Trophoblast cell (in vitro differentiated cells and primary cell): ENCODE measurements at regions not wholly inside any gene's neighbourhood (a gene's known extent, or its start where the extent isn't known, plus 50 kb on each side); places are given as distances from the start of the nearest gene placed in this dataset.

ENCODE experiments used
- DNase-seq, 2 donors: peaks; one replicate each; pipeline ENCODE4 v3.0.0-alpha.2; 2016
- H2AFZ ChIP-seq: 2 replicates; pipeline ENCODE4 v1.6.1; 2013; ENCODE audit warnings: low read length, moderate library complexity, mild to moderate bottlenecking; ENCODE audit not compliant: insufficient read depth, poor library complexity
- H2AK5ac ChIP-seq: 2 replicates; pipeline ENCODE4 v1.6.1; 2013; ENCODE audit warnings: mild to moderate bottlenecking, low read length
- H2BK120ac ChIP-seq: 2 replicates; pipeline ENCODE4 v1.6.1; 2013; ENCODE audit warnings: low read length, mild to moderate bottlenecking, moderate library complexity; ENCODE audit not compliant: insufficient read depth, poor library complexity
- H2BK12ac ChIP-seq: 2 replicates; pipeline ENCODE4 v1.6.1; 2013; ENCODE audit warnings: mild to moderate bottlenecking, low read length, moderate library complexity
- H2BK5ac ChIP-seq: 2 replicates; pipeline ENCODE4 v1.6.1; 2013; ENCODE audit warnings: low read length, low read depth, moderate library complexity, mild to moderate bottlenecking; ENCODE audit not compliant: poor library complexity
- H3K14ac ChIP-seq: 2 replicates; pipeline ENCODE4 v1.6.1; 2013; ENCODE audit warnings: mild to moderate bottlenecking, low read length
- H3K18ac ChIP-seq: 2 replicates; pipeline ENCODE4 v1.6.1; 2013; ENCODE audit warnings: mild to moderate bottlenecking, low read length
- H3K23ac ChIP-seq: 2 replicates; pipeline ENCODE4 v1.6.1; 2013; ENCODE audit warnings: low read length
- H3K27ac ChIP-seq: 2 replicates; pipeline ENCODE4 v1.5.1; 2013; ENCODE audit warnings: low read depth, mild to moderate bottlenecking, inconsistent platforms, low read length, moderate library complexity
- H3K27me3 ChIP-seq: 2 replicates; pipeline ENCODE4 v1.6.1; 2013; ENCODE audit warnings: inconsistent platforms, mild to moderate bottlenecking, low read length, moderate library complexity; ENCODE audit not compliant: insufficient read depth
- H3K36me3 ChIP-seq, 2 experiments: 1 replicate in 1 of 2; 2 replicates in 1 of 2; pipeline ENCODE4 v1.6.1; 2013; ENCODE audit warnings: low read length in 2 of 2, mild to moderate bottlenecking in 2 of 2, moderate library complexity in 1 of 2; ENCODE audit not compliant: insufficient read depth in 2 of 2, control insufficient read depth in 1 of 2
- H3K4ac ChIP-seq: 2 replicates; pipeline ENCODE4 v1.6.1; 2013; ENCODE audit warnings: low read depth, mild to moderate bottlenecking, low read length, moderate library complexity
- H3K4me1 ChIP-seq, 2 experiments: 1 replicate in 1 of 2; 2 replicates in 1 of 2; pipeline ENCODE4 v1.6.1; 2013; ENCODE audit warnings: low read length in 2 of 2, mild to moderate bottlenecking in 2 of 2, moderate library complexity in 1 of 2; ENCODE audit not compliant: insufficient read depth in 2 of 2, control insufficient read depth in 1 of 2
- H3K4me2 ChIP-seq: 2 replicates; pipeline ENCODE4 v1.6.1; 2013; ENCODE audit warnings: inconsistent platforms, mild to moderate bottlenecking, low read length, moderate library complexity
- H3K4me3 ChIP-seq: 2 replicates; pipeline ENCODE4 v1.5.1; 2013; ENCODE audit warnings: mild to moderate bottlenecking, low read depth, low read length, inconsistent platforms
- H3K79me1 ChIP-seq: one replicate; pipeline ENCODE4 v1.6.1; 2013; ENCODE audit warnings: low read length
- H3K79me2 ChIP-seq: 2 replicates; pipeline ENCODE4 v1.6.1; 2013; ENCODE audit warnings: low read length, mild to moderate bottlenecking; ENCODE audit not compliant: control insufficient read depth, insufficient read depth, poor library complexity
- H3K9ac ChIP-seq: 2 replicates; pipeline ENCODE4 v1.6.1; 2013; ENCODE audit warnings: mild to moderate bottlenecking, low read length
- H3K9me3 ChIP-seq: 2 replicates; pipeline ENCODE4 v1.6.1; 2013; ENCODE audit warnings: low read depth, mild to moderate bottlenecking, control low read depth, inconsistent platforms, low read length; ENCODE audit not compliant: insufficient read depth
- H4K12ac ChIP-seq: 2 replicates; pipeline ENCODE4 v1.6.1; 2013; ENCODE audit warnings: low read depth, mild to moderate bottlenecking, low read length, moderate library complexity
- H4K8ac ChIP-seq: 2 replicates; pipeline ENCODE4 v1.6.1; 2013; ENCODE audit warnings: low read depth, mild to moderate bottlenecking, low read length, moderate library complexity
- H4K91ac ChIP-seq: one replicate; pipeline ENCODE4 v1.6.1; 2013; ENCODE audit warnings: low read depth, mild to moderate bottlenecking, low read length, moderate library complexity
- WGBS: extraction: QIAGEN DNeasy Blood & Tissue Kit; methylation state at CpG from one replicate; pipeline ENCODE4 v1.1.7; 2013; ENCODE audit warnings: missing lambda C conversion rate; ENCODE audit not compliant: insufficient read length, insufficient coverage; ENCODE audit errors: extremely low coverage; 5-methylcytosine and 5-hydroxymethylcytosine counted together

- WGBS: no CpG with 5 or more reads among the region's 3 CpGs
- no peak overlapping the region for H3K9ac ChIP-seq
- no peak overlapping the region for H4K91ac ChIP-seq
- H2AK5ac ChIP-seq: no peak overlapping the region
- H3K79me2 ChIP-seq: no peaks in the 10 kb centered on the region
- no peak overlapping the region for H3K4me3 ChIP-seq
- no peak overlapping the region for H3K23ac ChIP-seq
- no peaks in the 10 kb centered on the region for H3K36me3 ChIP-seq
- peaks cover 1% of the 10 kb centered on the region for H3K79me1 ChIP-seq
- no peak overlapping the region for H3K4ac ChIP-seq
- H3K18ac ChIP-seq: no peak overlapping the region
- no peak for DNase-seq
- peaks cover 3 to 4% of the 10 kb centered on the region in 2 experiments for H3K4me1 ChIP-seq
- H3K27ac ChIP-seq: no peak overlapping the region
- H3K9me3 ChIP-seq: no peaks in the 10 kb centered on the region
- no peak overlapping the region for H2BK12ac ChIP-seq
- no peak overlapping the region for H2BK120ac ChIP-seq
- H4K12ac ChIP-seq: no peak overlapping the region
- no peak overlapping the region for H3K14ac ChIP-seq
- no peak overlapping the region for H4K8ac ChIP-seq
- H3K27me3 ChIP-seq: no peaks in the 10 kb centered on the region
- no peak overlapping the region for H2AFZ ChIP-seq
- no peak overlapping the region for H2BK5ac ChIP-seq
- no peak overlapping the region for H3K4me2 ChIP-seq
These were observed 187.3 kb downstream of the SNX18 start for GRCh38 chr5:54704825-54705224.

DNA sequence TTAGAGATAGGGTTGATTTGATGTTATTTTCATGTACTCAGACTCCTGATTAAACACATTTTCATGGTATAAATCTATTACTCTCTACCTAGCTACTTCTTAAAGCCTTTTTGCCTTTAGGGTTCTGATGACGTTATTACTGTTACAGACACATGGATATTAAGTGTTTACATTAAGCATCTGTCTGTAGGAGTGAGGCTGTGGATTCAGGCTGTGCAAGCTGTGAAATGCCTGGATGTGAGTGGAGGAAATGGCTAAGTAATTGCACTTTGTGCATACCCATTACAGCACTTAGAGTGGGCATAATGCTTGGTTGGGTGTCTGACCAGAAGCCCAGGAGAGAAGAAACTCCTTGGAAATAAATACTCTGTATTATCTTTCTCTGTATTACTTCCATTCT is 186.8 kb downstream of the SNX18 start:
- Histone ChIP-seq H3K4ac (no peak overlapping the region), H4K91ac (no peak overlapping the region)
- WGBS: no CpG with 5 or more reads among the region's 1 CpG

GRCh38 chr5:54703565-54704255 is 186.2 kb downstream of the SNX18 start:
- H2AFZ ChIP-seq: no peak overlapping the region

More for the DNA sequence above, 186.8 kb downstream of the SNX18 start:
- Histone ChIP-seq H3K18ac (no peak overlapping the region), H2AK5ac (no peak overlapping the region), H3K9me3 (no peaks in the 10 kb centered on the region), H4K12ac (no peak overlapping the region), H4K8ac (no peak overlapping the region), H3K4me3 (no peak overlapping the region), H2AFZ (no peak overlapping the region), H3K36me3 (no peaks in the 10 kb centered on the region), H3K14ac (no peak overlapping the region), H3K9ac (no peak overlapping the region), H2BK12ac (no peak overlapping the region), H3K23ac (no peak overlapping the region), H3K4me1 (peaks cover 3 to 4% of the 10 kb centered on the region in 2 experiments), H3K79me2 (no peaks in the 10 kb centered on the region), H3K27ac (no peak overlapping the region), H3K79me1 (peaks cover 1% of the 10 kb centered on the region), H3K27me3 (no peaks in the 10 kb centered on the region), H3K4me2 (no peak overlapping the region), H2BK5ac (no peak overlapping the region), H2BK120ac (no peak overlapping the region)
- no peak for DNase-seq

DNA sequence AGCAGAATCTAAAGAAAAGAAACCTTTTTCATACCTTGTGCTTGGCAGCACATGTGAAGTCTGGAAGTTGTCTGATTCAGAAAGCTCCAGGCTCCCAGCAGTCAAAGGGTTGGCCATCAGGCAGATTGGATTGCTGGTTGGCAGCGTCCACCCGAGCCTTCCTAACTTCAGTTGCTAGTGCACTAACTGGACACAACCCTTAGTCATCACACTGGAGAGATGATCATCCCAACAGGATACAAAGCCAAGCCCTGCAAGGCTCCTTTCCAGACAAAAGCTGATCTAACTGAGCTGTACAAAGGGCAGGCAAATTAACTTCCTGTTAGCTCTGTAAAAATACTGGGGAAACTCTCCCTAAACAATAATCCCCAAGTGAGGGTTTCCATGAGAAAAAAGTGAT is 185.6 kb downstream of the SNX18 start:
- Histone ChIP-seq H3K18ac (no peak overlapping the region), H3K4ac (no peak overlapping the region), H3K9ac (no peak overlapping the region), H3K4me1 (peaks cover 3 to 4% of the 10 kb centered on the region in 2 experiments), H2AK5ac (no peak overlapping the region), H2BK120ac (no peak overlapping the region), H3K14ac (no peak overlapping the region), H3K36me3 (no peaks in the 10 kb centered on the region), H3K27me3 (no peaks in the 10 kb centered on the region), H3K23ac (no peak overlapping the region), H4K91ac (no peak overlapping the region), H3K79me1 (peaks cover 1% of the 10 kb centered on the region), H3K4me3 (no peak overlapping the region), H3K9me3 (no peaks in the 10 kb centered on the region), H3K79me2 (no peaks in the 10 kb centered on the region), H3K27ac (no peak overlapping the region), H4K12ac (no peak overlapping the region), H3K4me2 (no peak overlapping the region), H2BK5ac (no peak overlapping the region), H4K8ac (no peak overlapping the region), H2BK12ac (peak overlapping the region; percentile 24), H2AFZ (no peak overlapping the region)
- DNase-seq: no peak
- WGBS: no CpG with 5 or more reads among the region's 2 CpGs

More at GRCh38 chr5:54703565-54704255, 186.2 kb downstream of the SNX18 start:
- Histone ChIP-seq H2BK12ac (no peak overlapping the region), H3K79me2 (no peaks in the 10 kb centered on the region), H4K8ac (no peak overlapping the region), H3K18ac (no peak overlapping the region), H3K79me1 (peaks cover 1% of the 10 kb centered on the region), H3K4me3 (no peak overlapping the region), H2BK120ac (no peak overlapping the region), H4K12ac (no peak overlapping the region), H3K4me2 (no peak overlapping the region), H2AK5ac (no peak overlapping the region), H3K9me3 (no peaks in the 10 kb centered on the region), H4K91ac (no peak overlapping the region), H3K9ac (no peak overlapping the region), H3K36me3 (no peaks in the 10 kb centered on the region), H3K14ac (peak overlapping the region; percentile 13), H3K23ac (no peak overlapping the region), H3K4ac (no peak overlapping the region), H3K4me1 (peaks cover 3 to 4% of the 10 kb centered on the region in 2 experiments), H3K27ac (no peak overlapping the region), H3K27me3 (no peaks in the 10 kb centered on the region), H2BK5ac (no peak overlapping the region)
- no peak for DNase-seq
- WGBS: no CpG with 5 or more reads among the region's 10 CpGs
